Stimulated activated CD4-positive, alpha-beta T cell treated with anti-CD3 and anti-CD28 coated beads, Interleukin-4, amount 100 ng/mL, for 48 hours (primary cell): ENCODE measurements at regions not wholly inside any gene's neighbourhood (a gene's known extent, or its start where the extent isn't known, plus 50 kb on each side); places are given as distances from the start of the nearest gene placed in this dataset.
"Not testable (repeated sequence)": the region's sequence is repeated elsewhere in the genome, so short reads cannot be mapped to it uniquely, and the experiment has no call there.

ENCODE experiments used
- DNase-seq, 2 donors: peaks; one replicate each; pipeline ENCODE4 v3.0.0-alpha.2; 2020; ENCODE audit warnings: low read depth in 2 of 2

GRCh38 chr3:137300703-137301102, 342.9 kb downstream of the IL20RB start:
- no peak for DNase-seq

GRCh38 chr3:137304313-137305056, 346.7 kb downstream of the IL20RB start:
- DNase-seq: no peak

- no peak for DNase-seq
Observed at GRCh38 chr3:137324114-137324513, 366.3 kb downstream of the IL20RB start.

- no peak for DNase-seq
Observed at GRCh38 chr3:137325170-137325569, 367.4 kb downstream of the IL20RB start.

GRCh38 chr3:137325934-137326333, 368.2 kb downstream of the IL20RB start:
- DNase-seq: no peak

- no peak for DNase-seq
Observed at GRCh38 chr3:137329594-137329993, 371.8 kb downstream of the IL20RB start.

GRCh38 chr3:137330246-137330645, 372.5 kb downstream of the IL20RB start:
- DNase-seq: no peak

- no peak for DNase-seq
Observed at GRCh38 chr3:137332297-137332696, 374.5 kb downstream of the IL20RB start.

- DNase-seq: no peak
Observed at GRCh38 chr3:137335478-137335877, 377.7 kb downstream of the IL20RB start.

GRCh38 chr3:137338400-137338799, 380.6 kb downstream of the IL20RB start:
- DNase-seq: not testable (repeated sequence)

GRCh38 chr3:137343283-137343682, 385.5 kb downstream of the IL20RB start:
- no peak for DNase-seq

- no peak for DNase-seq
Observed at GRCh38 chr3:137347132-137347531, 389.3 kb downstream of the IL20RB start.

GRCh38 chr3:137347817-137348368, 390.1 kb downstream of the IL20RB start:
- no peak for DNase-seq

- DNase-seq: no peak
Observed at GRCh38 chr3:137348936-137349335, 391.2 kb downstream of the IL20RB start.

GRCh38 chr3:137349557-137350348, 392.0 kb downstream of the IL20RB start:
- DNase-seq: no peak

- no peak for DNase-seq
Observed at GRCh38 chr3:137360531-137361201, 402.9 kb downstream of the IL20RB start.

- no peak for DNase-seq
Observed at GRCh38 chr3:137382005-137382594, 382.0 kb upstream of the SOX14 start.

GRCh38 chr3:137385922-137386321, 378.2 kb upstream of the SOX14 start:
- DNase-seq: no peak

- DNase-seq: no peak
Observed at GRCh38 chr3:137409584-137409983, 354.5 kb upstream of the SOX14 start.

GRCh38 chr3:137410028-137410427, 354.1 kb upstream of the SOX14 start:
- no peak for DNase-seq

GRCh38 chr3:137420198-137420995, 343.7 kb upstream of the SOX14 start:
- DNase-seq: no peak
